Thyroid gland (tissue), 4 donors: ENCODE measurements at regions not wholly inside any gene's neighbourhood (a gene's known extent, or its start where the extent isn't known, plus 50 kb on each side); places are given as distances from the start of the nearest gene placed in this dataset.
A peak's percentile ranks its signal among the peaks of the same experiment; 100 is the strongest.

Experiments
- DNase-seq, 2 donors: peaks; one replicate each; pipeline ENCODE4 v3.0.0-alpha.2; 2019
- H3K27ac ChIP-seq, 3 donors: fragments of 200-600 bp; sonication (generic); 1 replicate in 2 of 3; 2 replicates in 1 of 3; pipeline ENCODE4 v1.5.1; 2016 to 2019; ENCODE audit warnings: mild to moderate bottlenecking in 1 of 3, moderate library complexity in 1 of 3
- H3K27me3 ChIP-seq: fragments of 200-600 bp; sonication (generic); one replicate; pipeline ENCODE4 v1.5.1; 2019
- H3K36me3 ChIP-seq, 2 donors: fragments of 200-600 bp; sonication (generic); one replicate each; pipeline ENCODE4 v1.5.1; 2016 to 2019
- H3K4me1 ChIP-seq, 2 donors: fragments of 200-600 bp; sonication (generic); one replicate each; pipeline ENCODE4 v1.5.1; 2017 to 2019
- H3K4me3 ChIP-seq, 3 donors: fragments of 200-600 bp; sonication (generic); replicated peaks in 1 of 3; 1 replicate in 2 of 3; 2 replicates in 1 of 3; pipeline ENCODE4 v1.5.1; 2016; ENCODE audit warnings: mild to moderate bottlenecking in 1 of 3
- H3K9me3 ChIP-seq: fragments of 200-600 bp; sonication (generic); one replicate; pipeline ENCODE4 v1.5.1; 2017
- POLR2A ChIP-seq, 2 donors: fragments of 450-650 bp; IDR thresholded peaks; one replicate each; pipeline ENCODE4 v1.6.1; 2017; ENCODE audit warnings: antibody characterized with exemption in 2 of 2, mild to moderate bottlenecking in 2 of 2, moderate library complexity in 1 of 2
- WGBS, 2 donors: methylation state at CpG; one replicate each; pipeline ENCODE4 v1.1.5; 2017; 5-methylcytosine and 5-hydroxymethylcytosine counted together
- intact Hi-C: fragments of 100-400 bp; cut with DNase I; formaldehyde crosslinking; loops from one replicate; pipeline ENCODE4 v1.15.1; 2023
- TF ChIP-seq, protein P1 (sequence below), 6 experiments: fragments of 200-600 bp in 3 of 6; fragments of 450-650 bp in 3 of 6; sonication (generic) in 3 of 6; IDR thresholded peaks; one replicate each; pipeline ENCODE4 v1.5.1; 2016 to 2019; ENCODE audit warnings: antibody characterized with exemption in 6 of 6, mild to moderate bottlenecking in 2 of 6, inconsistent platforms in 1 of 6, moderate library complexity in 1 of 6

DNA sequence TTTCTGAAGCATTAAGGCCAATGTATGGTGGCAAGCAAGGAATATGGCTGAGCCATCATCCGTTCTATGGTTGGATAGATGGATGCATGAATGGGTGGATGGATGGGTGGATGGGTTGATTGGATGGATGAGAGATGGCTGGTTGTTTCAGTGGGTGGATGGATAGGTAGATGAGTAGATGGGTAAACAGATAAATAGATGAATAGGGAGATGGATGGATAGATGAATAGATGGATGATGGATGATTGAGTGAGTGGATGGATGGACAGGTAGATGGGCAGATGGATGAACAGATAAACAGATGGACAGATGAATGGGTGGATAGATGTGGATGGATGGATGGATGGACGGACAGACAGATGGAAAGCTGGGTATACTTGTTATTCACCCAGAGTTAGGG, 92.6 kb upstream of the ZNF618 start:
- H3K4me1 ChIP-seq: peaks cover 0 to 9% of the 10 kb centered on the region in 2 donors
- intact Hi-C loops: no loop called here
- no peaks in the 10 kb centered on the region for H3K9me3 ChIP-seq
- no peak for TF ChIP-seq POLR2A (IDR thresholded peaks at IDR 0.05)
- TF ChIP-seq, protein P1, sequence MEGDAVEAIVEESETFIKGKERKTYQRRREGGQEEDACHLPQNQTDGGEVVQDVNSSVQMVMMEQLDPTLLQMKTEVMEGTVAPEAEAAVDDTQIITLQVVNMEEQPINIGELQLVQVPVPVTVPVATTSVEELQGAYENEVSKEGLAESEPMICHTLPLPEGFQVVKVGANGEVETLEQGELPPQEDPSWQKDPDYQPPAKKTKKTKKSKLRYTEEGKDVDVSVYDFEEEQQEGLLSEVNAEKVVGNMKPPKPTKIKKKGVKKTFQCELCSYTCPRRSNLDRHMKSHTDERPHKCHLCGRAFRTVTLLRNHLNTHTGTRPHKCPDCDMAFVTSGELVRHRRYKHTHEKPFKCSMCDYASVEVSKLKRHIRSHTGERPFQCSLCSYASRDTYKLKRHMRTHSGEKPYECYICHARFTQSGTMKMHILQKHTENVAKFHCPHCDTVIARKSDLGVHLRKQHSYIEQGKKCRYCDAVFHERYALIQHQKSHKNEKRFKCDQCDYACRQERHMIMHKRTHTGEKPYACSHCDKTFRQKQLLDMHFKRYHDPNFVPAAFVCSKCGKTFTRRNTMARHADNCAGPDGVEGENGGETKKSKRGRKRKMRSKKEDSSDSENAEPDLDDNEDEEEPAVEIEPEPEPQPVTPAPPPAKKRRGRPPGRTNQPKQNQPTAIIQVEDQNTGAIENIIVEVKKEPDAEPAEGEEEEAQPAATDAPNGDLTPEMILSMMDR (IDR thresholded peaks at IDR 0.05): no peak
- no peak for DNase-seq
- H3K27ac ChIP-seq: no peak overlapping the region
- H3K27me3 ChIP-seq: no peaks in the 10 kb centered on the region
- peak overlapping the region in 1 of 3 donors; percentile 6 for H3K4me3 ChIP-seq
- H3K36me3 ChIP-seq: no peaks in the 10 kb centered on the region
- 91% methylated on average over 2 of the region's 2 CpGs for WGBS, 2 donors

DNA sequence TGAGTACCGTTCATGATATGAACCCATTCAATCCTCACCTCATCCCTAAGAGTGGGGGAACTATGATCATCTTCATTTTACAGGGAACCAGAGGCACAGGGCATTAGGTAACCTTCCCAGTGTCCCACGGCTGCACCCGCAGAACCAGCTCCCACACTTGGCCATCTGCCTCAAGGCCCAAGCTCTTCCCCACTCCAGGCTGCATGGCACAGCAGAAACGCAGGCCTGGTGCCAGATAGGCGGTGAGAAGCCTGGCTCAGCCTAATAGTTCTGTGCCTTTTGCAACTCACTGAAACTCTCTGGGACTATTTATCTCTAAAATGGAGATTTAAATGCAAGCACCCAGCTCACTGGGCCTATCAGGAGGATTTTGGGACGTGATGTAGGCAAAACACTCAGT, 90.8 kb upstream of the ZNF618 start:
- WGBS, 2 donors: 56 to 63% methylated on average over 6 of the region's 6 CpGs
- Histone ChIP-seq H3K36me3 (no peaks in the 10 kb centered on the region), H3K4me3 (no peak overlapping the region), H3K27me3 (no peaks in the 10 kb centered on the region), H3K27ac (no peak overlapping the region), H3K4me1 (peaks cover 0 to 9% of the 10 kb centered on the region in 2 donors), H3K9me3 (no peaks in the 10 kb centered on the region)
- intact Hi-C loops: no loop called here
- TF ChIP-seq POLR2A (IDR thresholded peaks at IDR 0.05): no peak
- TF ChIP-seq, protein P1 (IDR thresholded peaks at IDR 0.05): no peak
- DNase-seq: peak; percentile 90 to 94

DNA sequence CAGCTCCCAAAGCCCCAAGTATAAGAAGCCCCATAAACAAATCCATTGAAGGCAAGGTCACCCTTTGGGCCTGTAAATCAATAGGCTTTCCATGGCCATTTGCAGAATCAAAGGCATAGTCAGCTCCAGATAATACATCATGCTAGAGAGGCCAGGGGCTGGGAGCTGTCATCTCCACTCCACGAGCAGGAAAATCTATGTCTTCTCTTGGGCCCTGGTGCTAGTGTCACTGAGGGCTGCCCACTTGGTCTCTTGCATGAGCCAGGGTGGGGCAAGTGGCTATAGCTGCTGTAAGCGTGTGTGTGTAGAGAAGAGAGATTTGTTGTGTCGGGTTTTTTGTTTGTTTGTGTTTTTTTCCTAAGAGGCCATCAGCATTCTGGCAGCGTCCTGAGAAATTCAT, 90.0 kb upstream of the ZNF618 start:
- TF ChIP-seq, protein P1 (IDR thresholded peaks at IDR 0.05): no peak
- TF ChIP-seq POLR2A (IDR thresholded peaks at IDR 0.05): no peak
- no peak for DNase-seq
- Histone ChIP-seq H3K4me3 (no peak overlapping the region), H3K4me1 (peaks cover 0 to 9% of the 10 kb centered on the region in 2 donors), H3K27me3 (no peaks in the 10 kb centered on the region), H3K9me3 (no peaks in the 10 kb centered on the region), H3K27ac (no peak overlapping the region), H3K36me3 (no peaks in the 10 kb centered on the region)
- 84 to 86% methylated on average over 4 of the region's 4 CpGs for WGBS, 2 donors
- intact Hi-C loops: no loop called here

DNA sequence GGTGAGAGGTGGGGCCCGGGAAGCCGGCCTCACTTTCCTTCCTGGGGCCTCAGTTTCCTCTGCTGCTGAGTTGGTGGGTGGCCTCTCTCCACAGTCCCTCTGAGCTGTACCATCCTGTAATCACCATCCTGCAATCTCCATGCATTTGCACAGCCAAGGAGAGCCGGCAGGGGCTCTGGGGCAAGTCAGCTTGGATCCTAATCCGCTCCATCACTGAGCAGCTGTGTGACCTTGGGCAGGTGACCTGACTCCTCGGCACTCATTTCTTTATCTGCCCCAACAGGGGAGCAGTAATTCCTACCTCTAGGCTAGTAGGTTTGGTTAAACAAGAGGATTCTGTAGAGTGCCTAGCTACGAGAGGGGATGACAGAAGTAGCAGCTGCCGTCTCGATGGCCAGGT, 88.2 kb upstream of the ZNF618 start:
- H3K4me1 ChIP-seq: peaks cover 0 to 9% of the 10 kb centered on the region in 2 donors
- intact Hi-C loops: no loop called here
- no peak overlapping the region for H3K4me3 ChIP-seq
- no peak overlapping the region for H3K27ac ChIP-seq
- 76 to 78% methylated on average over 8 of the region's 8 CpGs for WGBS, 2 donors
- H3K36me3 ChIP-seq: no peaks in the 10 kb centered on the region
- TF ChIP-seq POLR2A (IDR thresholded peaks at IDR 0.05): no peak
- TF ChIP-seq, protein P1 (IDR thresholded peaks at IDR 0.05): no peak
- no peak for DNase-seq
- H3K27me3 ChIP-seq: no peaks in the 10 kb centered on the region
- H3K9me3 ChIP-seq: no peaks in the 10 kb centered on the region

DNA sequence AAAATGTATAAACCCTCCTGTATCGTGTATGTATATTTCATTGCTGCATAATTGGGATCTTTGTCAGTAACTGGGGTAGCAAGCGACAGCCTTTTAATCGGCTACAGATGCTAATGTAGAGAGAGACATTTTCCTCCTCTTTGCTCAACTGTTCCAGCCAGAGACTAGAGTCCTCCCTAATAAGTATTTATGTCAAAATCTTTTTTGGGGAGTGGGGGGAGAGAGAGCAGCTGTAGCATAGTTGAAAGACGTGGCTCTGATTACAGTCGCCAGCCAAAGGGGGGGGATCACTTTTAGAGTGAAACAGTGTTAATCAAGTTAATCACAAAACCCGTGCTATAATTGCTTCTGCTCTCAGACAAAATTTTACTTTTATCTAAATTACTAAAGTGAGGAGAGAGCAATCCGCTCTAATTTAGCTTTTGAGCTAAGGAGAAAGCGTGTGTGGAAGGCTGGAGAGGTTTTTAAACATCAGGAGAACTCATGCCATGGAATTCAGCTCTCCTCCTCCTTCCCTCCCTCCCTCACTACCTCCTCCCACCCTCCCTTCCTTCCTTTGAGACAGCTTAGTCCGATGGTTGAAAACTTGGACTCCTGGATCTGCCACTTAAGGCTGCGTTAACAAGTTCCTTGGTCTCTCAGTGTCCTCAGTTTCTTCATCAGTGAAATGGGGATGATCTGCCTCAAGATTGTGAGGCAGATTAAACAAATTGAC, 87.3 kb upstream of the ZNF618 start:
- Histone ChIP-seq H3K36me3 (no peaks in the 10 kb centered on the region), H3K9me3 (no peaks in the 10 kb centered on the region), H3K4me3 (no peak overlapping the region), H3K27me3 (no peaks in the 10 kb centered on the region), H3K4me1 (peaks cover 0 to 9% of the 10 kb centered on the region in 2 donors), H3K27ac (no peak overlapping the region)
- DNase-seq: no peak
- intact Hi-C loops: no loop called here
- 61 to 63% methylated on average over 10 of the region's 10 CpGs for WGBS, 2 donors
- TF ChIP-seq POLR2A (IDR thresholded peaks at IDR 0.05): no peak
- TF ChIP-seq, protein P1 (IDR thresholded peaks at IDR 0.05): no peak
